NCI-H446 (cell line): ENCODE measurements at regions not wholly inside any gene's neighbourhood (a gene's known extent, or its start where the extent isn't known, plus 50 kb on each side); places are given as distances from the start of the nearest gene placed in this dataset.

Experiments used
- DNase-seq, 2 experiments: peaks; one replicate each; lab custom pipeline; 2025; lab: John Stamatoyannopoulos, UW

GRCh38 chr12:125678589-125678993 lies 613.4 kb downstream of the AACS start:
- DNase-seq = no peak

- no peak for DNase-seq
Observed at GRCh38 chr12:125683748-125684381, 618.6 kb downstream of the AACS start.

GRCh38 chr12:125684968-125685790 lies 619.9 kb downstream of the AACS start:
- DNase-seq = no peak

- no peak for DNase-seq
Observed at GRCh38 chr12:125685915-125686314, 620.7 kb downstream of the AACS start.

- DNase-seq = no peak
Observed at GRCh38 chr12:125687403-125687802, 622.2 kb downstream of the AACS start.

GRCh38 chr12:125687820-125688219 lies 622.6 kb downstream of the AACS start:
- no peak for DNase-seq

- no peak for DNase-seq
Observed at GRCh38 chr12:125688223-125688622, 623.0 kb downstream of the AACS start.

- no peak for DNase-seq
Observed at GRCh38 chr12:125688881-125689280, 623.6 kb downstream of the AACS start.

- DNase-seq = no peak
Observed at GRCh38 chr12:125689576-125690410, 624.6 kb downstream of the AACS start.

- DNase-seq = no peak
Observed at GRCh38 chr12:125690841-125691240, 625.6 kb downstream of the AACS start.

GRCh38 chr12:125696054-125696453 lies 630.8 kb downstream of the AACS start:
- DNase-seq = no peak

- no peak for DNase-seq
Observed at GRCh38 chr12:125704803-125705202, 639.6 kb downstream of the AACS start.

- DNase-seq = no peak
Observed at GRCh38 chr12:125720961-125721360, 655.7 kb downstream of the AACS start.

- DNase-seq = no peak
Observed at GRCh38 chr12:125734137-125734536, 668.9 kb downstream of the AACS start.

- DNase-seq = no peak
Observed at GRCh38 chr12:125738211-125738610, 673.0 kb downstream of the AACS start.

GRCh38 chr12:125742413-125742812 lies 677.2 kb downstream of the AACS start:
- no peak for DNase-seq

- DNase-seq = no peak
Observed at GRCh38 chr12:125744201-125744600, 679.0 kb downstream of the AACS start.

GRCh38 chr12:125755512-125755911 lies 690.3 kb downstream of the AACS start:
- no peak for DNase-seq

- DNase-seq = no peak
Observed at GRCh38 chr12:125766091-125766490, 700.9 kb downstream of the AACS start.

GRCh38 chr12:125772403-125772802 lies 707.2 kb downstream of the AACS start:
- no peak for DNase-seq

GRCh38 chr12:125773033-125773640 lies 707.9 kb downstream of the AACS start:
- DNase-seq = peak in 1 of 2 experiments; percentile 17

GRCh38 chr12:125775507-125775906 lies 710.3 kb downstream of the AACS start:
- no peak for DNase-seq
